AG09309 (cell line): ENCODE measurements at regions not wholly inside any gene's neighbourhood (a gene's known extent, or its start where the extent isn't known, plus 50 kb on each side); places are given as distances from the start of the nearest gene placed in this dataset.

Experiments used
- DNase-seq: peaks from one replicate; pipeline ENCODE4 v3.0.0-alpha.2; 2010; ENCODE audit warnings: low read depth
- H3K4me3 ChIP-seq: 2 replicates; pipeline ENCODE4 v1.5.1; 2011; ENCODE audit warnings: mild to moderate bottlenecking, low read depth, low read length, moderate library complexity; ENCODE audit not compliant: control insufficient read depth
- CTCF ChIP-seq: IDR thresholded peaks from 2 replicates; pipeline ENCODE4 v1.5.1; 2011; ENCODE audit warnings: mild to moderate bottlenecking, low read depth, low read length, inconsistent platforms; ENCODE audit not compliant: insufficient read depth, control insufficient read depth; ENCODE audit errors: missing control alignments

DNA sequence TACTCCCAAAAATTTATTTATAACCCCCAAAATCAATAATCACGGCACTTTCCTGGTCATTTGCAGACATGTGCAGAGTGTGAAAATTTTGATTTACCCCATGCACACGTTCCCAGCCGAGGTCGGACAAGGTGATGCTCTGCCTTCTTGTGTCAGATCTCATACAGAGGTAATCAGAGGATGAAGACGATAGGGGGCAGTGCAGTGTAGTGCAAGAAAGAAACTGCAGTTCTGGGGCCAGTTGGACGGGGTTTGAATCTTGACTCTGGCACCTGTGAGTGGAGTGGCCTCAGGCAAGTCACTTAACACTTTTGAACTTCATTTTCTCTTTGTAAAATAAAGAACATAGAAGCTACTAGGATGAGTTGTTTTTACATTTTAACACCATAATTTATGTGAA is 88.4 kb downstream of the FRMPD3 start:
- no peak overlapping the region for H3K4me3 ChIP-seq
- no peak for DNase-seq
- TF ChIP-seq CTCF, result peak; percentile 68

DNA sequence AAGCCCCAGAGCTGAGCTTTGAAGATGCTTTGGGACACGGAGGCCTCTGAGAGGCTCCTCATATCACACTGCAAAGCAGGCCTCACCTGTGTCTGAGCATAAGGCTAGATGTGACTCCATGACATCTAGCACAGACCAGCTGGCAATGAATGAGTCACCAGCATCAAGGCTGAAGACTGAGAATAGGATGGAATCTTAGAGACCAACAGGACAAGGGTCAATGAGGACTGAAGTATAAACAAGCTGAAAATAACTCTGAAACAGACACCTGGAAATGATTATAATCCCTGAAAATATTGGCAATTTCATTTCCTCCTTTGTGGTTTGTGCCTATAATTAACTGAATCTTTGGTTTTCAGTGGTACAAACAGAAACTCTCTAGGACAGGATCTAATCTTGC is 87.1 kb upstream of the PRPS1 start:
- TF ChIP-seq CTCF, result no peak
- DNase-seq, result no peak
- no peak overlapping the region for H3K4me3 ChIP-seq

GRCh38 chrX:107542040-107542439 is 86.3 kb upstream of the PRPS1 start:
- H3K4me3 ChIP-seq, result no peak overlapping the region
- no peak for TF ChIP-seq CTCF
- no peak for DNase-seq

DNA sequence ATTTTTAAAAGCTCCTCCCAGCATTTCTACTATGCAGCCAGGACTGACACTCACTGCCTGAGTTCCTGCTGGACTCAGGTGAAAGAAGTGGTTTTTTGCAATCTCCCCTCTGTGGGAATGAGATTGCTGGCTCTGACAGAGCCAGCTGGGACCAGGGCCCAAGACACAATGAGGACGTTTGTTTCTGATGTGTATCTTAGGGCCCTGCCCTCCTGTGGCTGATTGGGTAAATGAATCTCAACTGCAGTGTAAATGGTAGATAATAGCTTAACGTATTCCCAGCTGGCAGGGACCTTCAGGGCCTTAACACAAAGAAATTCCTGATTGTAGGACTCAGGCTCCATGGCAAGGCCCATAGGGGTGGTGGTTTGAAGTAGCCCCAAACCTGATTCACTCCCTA is 85.8 kb upstream of the PRPS1 start:
- no peak overlapping the region for H3K4me3 ChIP-seq
- TF ChIP-seq CTCF, result peak; percentile 5
- DNase-seq, result no peak

- no peak for TF ChIP-seq CTCF
- DNase-seq, result no peak
Measured at GRCh38 chrX:107547621-107548020, 80.7 kb upstream of the PRPS1 start.

DNA sequence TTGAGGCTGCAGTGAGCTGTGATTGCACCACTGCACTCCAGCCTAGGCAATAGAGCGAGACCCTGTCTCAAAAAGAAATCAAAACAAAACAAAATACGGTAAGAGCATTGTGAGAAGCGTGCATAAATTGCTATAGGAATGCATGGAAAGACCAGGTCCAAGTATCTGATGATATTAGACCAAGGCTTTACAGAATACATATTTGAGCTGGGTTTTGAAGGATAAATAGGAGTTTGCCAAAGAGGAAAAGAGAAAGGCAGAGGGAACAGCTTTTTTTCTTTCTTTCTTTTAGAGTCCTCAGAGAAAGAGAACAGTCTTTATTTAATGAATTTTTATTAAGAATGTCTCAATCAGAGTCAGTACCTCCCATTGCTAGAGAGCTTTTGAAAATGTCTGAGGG is 79.5 kb upstream of the PRPS1 start:
- no peak for TF ChIP-seq CTCF
- H3K4me3 ChIP-seq, result no peak overlapping the region
- no peak for DNase-seq

More at GRCh38 chrX:107547621-107548020, 80.7 kb upstream of the PRPS1 start:
- no peak overlapping the region for H3K4me3 ChIP-seq

- TF ChIP-seq CTCF, result no peak
- no peak for DNase-seq
- no peak overlapping the region for H3K4me3 ChIP-seq
Measured at GRCh38 chrX:107549504-107549903, 78.8 kb upstream of the PRPS1 start.
